ENCODE measurements at regions not wholly inside any gene's neighbourhood (a gene's known extent, or its start where the extent isn't known, plus 50 kb on each side); places are given as distances from the start of the nearest gene placed in this dataset.

DNA sequence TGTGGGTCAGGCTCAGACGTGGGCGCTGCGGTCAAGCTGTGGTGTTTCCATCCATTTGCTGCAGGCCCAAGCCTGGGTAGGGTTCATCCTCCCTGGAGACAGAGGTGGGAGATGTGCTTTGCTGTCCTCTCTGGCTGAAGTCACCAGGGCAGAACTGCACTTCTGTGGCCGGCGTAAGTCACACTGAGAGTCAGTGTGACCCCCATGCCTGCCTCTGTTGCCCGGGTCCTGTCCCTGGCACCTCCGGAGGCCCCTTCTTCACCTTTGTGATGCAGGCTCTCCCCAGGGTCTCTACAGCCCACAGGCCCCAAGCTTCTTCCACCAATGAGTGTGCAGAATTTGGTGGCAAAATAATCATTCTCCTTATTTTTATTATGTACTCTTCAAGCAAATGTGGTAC is 53.8 kb upstream of the DACT2 start:
- no peaks in the 10 kb centered on the region for H3K36me3 Mint-ChIP-seq (ENCODE audit: low read depth)
- 96 to 100% methylated on average over 3 to 7 of the region's 7 CpGs for WGBS, 2 experiments (ENCODE audit: insufficient coverage in 1 of 2, insufficient read length in 1 of 2)
- Histone ChIP-seq H3K36me3 (ENCODE audit: control insufficient read depth, insufficient read depth, low read length) (no peaks in the 10 kb centered on the region), H3K4me3 (ENCODE audit: low read length) (no peak overlapping the region), H3K27me3 (ENCODE audit: control insufficient read depth, insufficient read depth, low read length, poor library complexity, severe bottlenecking) (no peaks in the 10 kb centered on the region), H3K9ac (ENCODE audit: extremely low read depth, low read length, poor library complexity, severe bottlenecking) (no peak overlapping the region), H3K4me1 (ENCODE audit: control insufficient read depth, insufficient read depth, low read length) (no peaks in the 10 kb centered on the region), H3K27ac (ENCODE audit: low read depth, low read length) (no peak overlapping the region), H3K9me3 (ENCODE audit: control insufficient read depth, low read length) (peaks cover 4% of the 10 kb centered on the region)
- peaks cover 13% of the 10 kb centered on the region for H3K27me3 Mint-ChIP-seq (ENCODE audit: insufficient read depth)
- DNase-seq = no peak
- no peak overlapping the region for H3K27ac Mint-ChIP-seq
- peaks cover 5% of the 10 kb centered on the region for H3K9me3 Mint-ChIP-seq
- H3K4me3 Mint-ChIP-seq = no peak overlapping the region
- TF ChIP-seq CTCF (conservative IDR thresholded peaks at IDR 0.05) = no peak
- peaks cover 8% of the 10 kb centered on the region for H3K4me1 Mint-ChIP-seq

DNA sequence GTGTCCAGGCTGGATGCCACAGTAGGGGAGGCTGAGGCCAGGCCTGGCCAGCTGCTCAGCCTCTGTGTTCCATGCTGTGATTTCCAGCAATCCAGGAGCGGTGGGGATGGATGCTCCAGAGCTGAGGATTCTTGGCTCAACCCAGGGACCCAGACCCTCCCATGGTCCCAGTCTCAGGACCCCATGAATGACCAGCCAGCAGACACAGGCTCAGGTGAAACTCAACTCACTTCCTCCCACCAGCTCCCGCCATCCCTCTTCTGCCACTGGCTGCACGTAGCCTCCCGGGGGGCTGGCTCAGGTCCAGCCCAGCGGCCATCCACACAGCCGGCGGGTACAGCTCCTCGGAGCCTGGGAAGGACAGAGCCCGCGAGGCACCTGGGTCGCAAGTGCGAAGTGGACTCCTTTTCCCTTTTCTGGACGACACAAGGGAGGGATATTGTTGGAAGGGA is 54.5 kb upstream of the DACT2 start:
- H3K36me3 ChIP-seq (ENCODE audit: control insufficient read depth, insufficient read depth, low read length) = no peaks in the 10 kb centered on the region
- H3K4me3 ChIP-seq (ENCODE audit: low read length) = no peak overlapping the region
- H3K4me1 Mint-ChIP-seq = peaks cover 8% of the 10 kb centered on the region
- H3K36me3 Mint-ChIP-seq (ENCODE audit: low read depth) = no peaks in the 10 kb centered on the region
- H3K9me3 Mint-ChIP-seq = peaks cover 12% of the 10 kb centered on the region
- no peaks in the 10 kb centered on the region for H3K27me3 ChIP-seq (ENCODE audit: control insufficient read depth, insufficient read depth, low read length, poor library complexity, severe bottlenecking)
- H3K4me1 ChIP-seq (ENCODE audit: control insufficient read depth, insufficient read depth, low read length) = no peaks in the 10 kb centered on the region
- H3K27ac Mint-ChIP-seq = no peak overlapping the region
- no peak overlapping the region for H3K27ac ChIP-seq (ENCODE audit: low read depth, low read length)
- 93 to 94% methylated on average over 12 to 13 of the region's 13 CpGs for WGBS, 2 experiments (ENCODE audit: insufficient coverage in 1 of 2, insufficient read length in 1 of 2)
- no peak overlapping the region for H3K9ac ChIP-seq (ENCODE audit: extremely low read depth, low read length, poor library complexity, severe bottlenecking)
- no peak for TF ChIP-seq CTCF (conservative IDR thresholded peaks at IDR 0.05)
- H3K9me3 ChIP-seq (ENCODE audit: control insufficient read depth, low read length) = peaks cover 11% of the 10 kb centered on the region
- no peak overlapping the region for H3K4me3 Mint-ChIP-seq
- DNase-seq = no peak
- H3K27me3 Mint-ChIP-seq (ENCODE audit: insufficient read depth) = peaks cover 13% of the 10 kb centered on the region

- Mint-ChIP-seq H3K4me1 (peaks cover 8% of the 10 kb centered on the region), H3K27me3 (ENCODE audit: insufficient read depth) (peaks cover 13% of the 10 kb centered on the region), H3K27ac (no peak overlapping the region), H3K9me3 (peaks cover 18% of the 10 kb centered on the region), H3K4me3 (no peak overlapping the region), H3K36me3 (ENCODE audit: low read depth) (no peaks in the 10 kb centered on the region)
- TF ChIP-seq CTCF (conservative IDR thresholded peaks at IDR 0.05) = no peak
- no peak for DNase-seq
- Histone ChIP-seq H3K4me1 (ENCODE audit: control insufficient read depth, insufficient read depth, low read length) (no peaks in the 10 kb centered on the region), H3K9ac (ENCODE audit: extremely low read depth, low read length, poor library complexity, severe bottlenecking) (no peak overlapping the region), H3K9me3 (ENCODE audit: control insufficient read depth, low read length) (peaks cover 16% of the 10 kb centered on the region), H3K27me3 (ENCODE audit: control insufficient read depth, insufficient read depth, low read length, poor library complexity, severe bottlenecking) (no peaks in the 10 kb centered on the region), H3K4me3 (ENCODE audit: low read length) (no peak overlapping the region), H3K27ac (ENCODE audit: low read depth, low read length) (no peak overlapping the region), H3K36me3 (ENCODE audit: control insufficient read depth, insufficient read depth, low read length) (no peaks in the 10 kb centered on the region)
- 92 to 93% methylated on average over 10 to 15 of the region's 15 CpGs for WGBS, 2 experiments (ENCODE audit: insufficient coverage in 1 of 2, insufficient read length in 1 of 2)
Measured at GRCh38 chr6:168374541-168375071, 55.0 kb upstream of the DACT2 start.

Measured in endodermal cell (in vitro differentiated cells).